Astrocyte (in vitro differentiated cells and primary cell): ENCODE measurements at regions not wholly inside any gene's neighbourhood (a gene's known extent, or its start where the extent isn't known, plus 50 kb on each side); places are given as distances from the start of the nearest gene placed in this dataset.

ENCODE experiments used
- EZH2 ChIP-seq: IDR thresholded peaks from 2 replicates; pipeline ENCODE4 v1.6.1; 2012; ENCODE audit warnings: mild to moderate bottlenecking, low read length, inconsistent platforms; ENCODE audit not compliant: insufficient read depth
- TF ChIP-seq, protein P1 (sequence below): IDR thresholded peaks from 2 replicates; pipeline ENCODE4 v1.5.1; 2011; ENCODE audit warnings: low read depth, mild to moderate bottlenecking, inconsistent platforms, low read length, moderate library complexity; ENCODE audit not compliant: insufficient read depth

DNA sequence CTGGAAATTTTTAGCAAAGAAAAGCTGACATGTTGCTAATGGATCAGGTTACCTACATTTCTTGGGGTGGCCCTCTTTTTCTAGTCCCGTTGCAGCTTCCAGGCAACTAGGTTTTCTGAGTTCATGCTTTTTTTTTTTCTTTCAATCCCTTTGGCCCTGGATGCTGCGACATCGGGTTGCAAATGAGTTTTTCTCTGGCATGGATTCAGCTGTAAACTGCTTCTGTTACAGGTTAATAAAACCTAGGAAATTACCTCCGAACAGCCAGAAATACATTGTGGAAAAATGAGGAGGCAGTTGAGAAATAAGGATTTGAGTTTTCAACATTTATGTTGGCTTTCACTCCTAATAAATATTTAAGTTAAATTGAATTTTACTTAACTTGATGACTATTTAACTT is 149.8 kb upstream of the MAF start:
- TF ChIP-seq, protein P1, sequence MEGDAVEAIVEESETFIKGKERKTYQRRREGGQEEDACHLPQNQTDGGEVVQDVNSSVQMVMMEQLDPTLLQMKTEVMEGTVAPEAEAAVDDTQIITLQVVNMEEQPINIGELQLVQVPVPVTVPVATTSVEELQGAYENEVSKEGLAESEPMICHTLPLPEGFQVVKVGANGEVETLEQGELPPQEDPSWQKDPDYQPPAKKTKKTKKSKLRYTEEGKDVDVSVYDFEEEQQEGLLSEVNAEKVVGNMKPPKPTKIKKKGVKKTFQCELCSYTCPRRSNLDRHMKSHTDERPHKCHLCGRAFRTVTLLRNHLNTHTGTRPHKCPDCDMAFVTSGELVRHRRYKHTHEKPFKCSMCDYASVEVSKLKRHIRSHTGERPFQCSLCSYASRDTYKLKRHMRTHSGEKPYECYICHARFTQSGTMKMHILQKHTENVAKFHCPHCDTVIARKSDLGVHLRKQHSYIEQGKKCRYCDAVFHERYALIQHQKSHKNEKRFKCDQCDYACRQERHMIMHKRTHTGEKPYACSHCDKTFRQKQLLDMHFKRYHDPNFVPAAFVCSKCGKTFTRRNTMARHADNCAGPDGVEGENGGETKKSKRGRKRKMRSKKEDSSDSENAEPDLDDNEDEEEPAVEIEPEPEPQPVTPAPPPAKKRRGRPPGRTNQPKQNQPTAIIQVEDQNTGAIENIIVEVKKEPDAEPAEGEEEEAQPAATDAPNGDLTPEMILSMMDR, result no peak
- no peak for TF ChIP-seq EZH2
